OCI-LY1 (cell line): ENCODE measurements at regions not wholly inside any gene's neighbourhood (a gene's known extent, or its start where the extent isn't known, plus 50 kb on each side); places are given as distances from the start of the nearest gene placed in this dataset.
A peak's percentile ranks its signal among the peaks of the same experiment; 100 is the strongest.

Source experiments
- H2AFZ ChIP-seq: fragments of 200-600 bp; sonication (generic), shearing (Covaris generic); 2 replicates; pipeline ENCODE4 v1.6.0; 2014; ENCODE audit warnings: antibody characterized with exemption, mild to moderate bottlenecking, low read length
- H3F3A ChIP-seq: fragments of 200-600 bp; sonication (generic), shearing (Covaris generic); 2 replicates; pipeline ENCODE4 v1.6.0; 2014; ENCODE audit warnings: mild to moderate bottlenecking, antibody characterized with exemption, low read length, moderate library complexity; ENCODE audit not compliant: insufficient read depth
- H3K27ac ChIP-seq: fragments of 200-600 bp; sonication (generic); 2 replicates; pipeline ENCODE4 v1.5.1; 2014; ENCODE audit warnings: low read length, mixed run types, mild to moderate bottlenecking, low read depth; ENCODE audit not compliant: poor library complexity, severe bottlenecking
- H3K27me3 ChIP-seq: fragments of 200-600 bp; sonication (generic); 2 replicates; pipeline ENCODE4 v1.6.0; 2014; ENCODE audit warnings: antibody characterized with exemption, mild to moderate bottlenecking, low read length, moderate library complexity; ENCODE audit not compliant: insufficient read depth
- H3K36me3 ChIP-seq: fragments of 200-600 bp; sonication (generic); 2 replicates; pipeline ENCODE4 v1.6.1; 2014; ENCODE audit warnings: mild to moderate bottlenecking, antibody characterized with exemption, low read length, moderate library complexity, mixed read lengths; ENCODE audit not compliant: insufficient read depth
- H3K4me1 ChIP-seq: fragments of 200-600 bp; sonication (generic); 2 replicates; pipeline ENCODE4 v1.5.1; 2014; ENCODE audit warnings: mild to moderate bottlenecking, low read length, moderate library complexity; ENCODE audit not compliant: insufficient read depth, severe bottlenecking
- H3K4me2 ChIP-seq: fragments of 200-600 bp; sonication (generic), shearing (Covaris generic); 2 replicates; pipeline ENCODE4 v1.6.1; 2014; ENCODE audit warnings: low read length
- H3K4me3 ChIP-seq: fragments of 200-600 bp; sonication (generic); 2 replicates; pipeline ENCODE4 v1.5.1; 2014; ENCODE audit warnings: low read length, low read depth, mild to moderate bottlenecking, mixed read lengths; ENCODE audit not compliant: poor library complexity, severe bottlenecking
- H3K79me2 ChIP-seq: fragments of 200-600 bp; shearing (Covaris generic); 2 replicates; pipeline ENCODE4 v1.6.1; 2016; ENCODE audit warnings: mixed run types, low read length, mixed read lengths; ENCODE audit not compliant: insufficient read depth
- H3K9ac ChIP-seq: fragments of 200-600 bp; sonication (generic), shearing (Covaris generic); 2 replicates; pipeline ENCODE4 v1.6.1; 2014; ENCODE audit warnings: mild to moderate bottlenecking, low read length, mixed read lengths
- H3K9me2 ChIP-seq: fragments of 200-600 bp; sonication (generic), shearing (Covaris generic); 2 replicates; pipeline ENCODE4 v1.6.1; 2014; ENCODE audit warnings: low read depth, mild to moderate bottlenecking, low read length, mixed read lengths
- H3K9me3 ChIP-seq: fragments of 200-600 bp; shearing (Covaris generic); 2 replicates; pipeline ENCODE4 v1.6.1; 2014; ENCODE audit warnings: low read length, mixed read lengths
- H4K20me1 ChIP-seq: fragments of 200-600 bp; sonication (generic), shearing (Covaris generic); 2 replicates; pipeline ENCODE4 v1.6.0; 2016; ENCODE audit warnings: mild to moderate bottlenecking, low read length; ENCODE audit not compliant: insufficient read depth
- EZH2 ChIP-seq: fragments of 200-600 bp; sonication (generic), shearing (Covaris generic); IDR thresholded peaks from 2 replicates; pipeline ENCODE4 v1.8.0; 2017; ENCODE audit warnings: borderline replicate concordance, mixed run types, mild to moderate bottlenecking, antibody characterized with exemption, low read length, moderate library complexity, mixed read lengths
- TF ChIP-seq, protein P1 (sequence below): fragments of 200-600 bp; sonication (generic), shearing (Covaris generic); IDR thresholded peaks from 2 replicates; pipeline ENCODE4 v1.5.1; 2017; ENCODE audit warnings: mild to moderate bottlenecking, antibody characterized with exemption, low read length, moderate library complexity, mixed read lengths

DNA sequence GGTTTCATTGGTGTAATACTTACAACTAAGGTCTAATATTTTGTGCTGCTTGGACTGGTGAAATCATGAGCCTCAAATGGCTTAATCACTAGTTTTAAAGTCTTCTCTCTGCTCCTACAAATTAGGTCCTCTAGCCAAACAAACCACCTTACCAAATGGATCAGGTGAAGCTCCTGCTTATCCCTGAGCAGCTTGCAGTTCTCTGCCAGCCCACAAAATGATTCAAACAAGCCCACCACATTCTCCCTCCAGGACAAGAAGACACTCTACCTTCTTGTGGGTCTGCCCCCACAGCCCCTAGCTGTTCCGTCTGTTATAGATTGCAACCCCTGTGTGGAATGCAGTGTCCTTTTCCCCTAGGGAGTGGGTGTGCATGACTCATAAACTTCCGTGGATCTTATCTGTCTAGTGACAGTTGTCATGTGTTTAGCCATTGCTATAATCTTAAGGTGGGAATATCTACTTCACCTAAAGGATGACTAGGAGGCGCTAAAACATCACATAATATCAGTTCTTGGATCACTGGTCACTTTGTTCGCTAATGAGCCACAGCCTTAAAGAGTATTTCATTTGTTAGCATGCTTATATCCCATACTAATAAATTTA is 940.5 kb upstream of the MANEA start:
- TF ChIP-seq EZH2: no peak
- TF ChIP-seq, protein P1, sequence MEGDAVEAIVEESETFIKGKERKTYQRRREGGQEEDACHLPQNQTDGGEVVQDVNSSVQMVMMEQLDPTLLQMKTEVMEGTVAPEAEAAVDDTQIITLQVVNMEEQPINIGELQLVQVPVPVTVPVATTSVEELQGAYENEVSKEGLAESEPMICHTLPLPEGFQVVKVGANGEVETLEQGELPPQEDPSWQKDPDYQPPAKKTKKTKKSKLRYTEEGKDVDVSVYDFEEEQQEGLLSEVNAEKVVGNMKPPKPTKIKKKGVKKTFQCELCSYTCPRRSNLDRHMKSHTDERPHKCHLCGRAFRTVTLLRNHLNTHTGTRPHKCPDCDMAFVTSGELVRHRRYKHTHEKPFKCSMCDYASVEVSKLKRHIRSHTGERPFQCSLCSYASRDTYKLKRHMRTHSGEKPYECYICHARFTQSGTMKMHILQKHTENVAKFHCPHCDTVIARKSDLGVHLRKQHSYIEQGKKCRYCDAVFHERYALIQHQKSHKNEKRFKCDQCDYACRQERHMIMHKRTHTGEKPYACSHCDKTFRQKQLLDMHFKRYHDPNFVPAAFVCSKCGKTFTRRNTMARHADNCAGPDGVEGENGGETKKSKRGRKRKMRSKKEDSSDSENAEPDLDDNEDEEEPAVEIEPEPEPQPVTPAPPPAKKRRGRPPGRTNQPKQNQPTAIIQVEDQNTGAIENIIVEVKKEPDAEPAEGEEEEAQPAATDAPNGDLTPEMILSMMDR: peak; percentile 44; the same call in 1 of the 2 replicates

DNA sequence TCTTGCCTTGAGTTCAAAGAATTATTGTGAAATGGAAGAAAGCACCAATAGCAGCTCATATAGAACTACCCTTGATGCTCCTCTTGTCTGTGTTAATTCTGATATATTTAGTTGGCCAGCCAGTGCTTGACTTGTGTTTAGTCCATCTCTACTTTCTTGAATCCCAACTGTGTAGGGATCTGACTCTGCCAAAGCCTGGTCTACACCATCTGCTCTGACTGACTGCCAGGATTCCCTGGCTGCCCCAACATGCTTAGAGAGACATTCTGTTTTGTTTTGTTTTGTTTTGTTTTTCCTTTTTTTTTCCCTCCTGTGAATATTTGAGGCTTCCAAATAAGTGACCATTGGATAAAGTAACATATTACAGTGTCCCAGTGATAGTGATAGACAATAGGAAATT is 953.7 kb upstream of the MANEA start:
- Histone ChIP-seq H3K9me2 (no peaks in the 10 kb centered on the region), H3F3A (no peaks in the 10 kb centered on the region), H3K4me2 (no peak overlapping the region), H2AFZ (no peak overlapping the region), H4K20me1 (no peaks in the 10 kb centered on the region), H3K36me3 (no peaks in the 10 kb centered on the region), H3K4me1 (no peaks in the 10 kb centered on the region), H3K9ac (no peak overlapping the region), H3K4me3 (no peak overlapping the region), H3K27ac (no peak overlapping the region), H3K9me3 (no peaks in the 10 kb centered on the region), H3K79me2 (no peaks in the 10 kb centered on the region), H3K27me3 (no peaks in the 10 kb centered on the region)
- TF ChIP-seq EZH2: no peak
- TF ChIP-seq, protein P1: no peak

More for the DNA sequence above, 940.5 kb upstream of the MANEA start:
- Histone ChIP-seq H3K27ac (no peak overlapping the region), H3K36me3 (no peaks in the 10 kb centered on the region), H4K20me1 (no peaks in the 10 kb centered on the region), H3K79me2 (no peaks in the 10 kb centered on the region), H3K4me2 (no peak overlapping the region), H3K4me1 (no peaks in the 10 kb centered on the region), H3K9me2 (no peaks in the 10 kb centered on the region), H3K4me3 (no peak overlapping the region), H3F3A (no peaks in the 10 kb centered on the region), H2AFZ (no peak overlapping the region), H3K27me3 (no peaks in the 10 kb centered on the region), H3K9ac (no peak overlapping the region), H3K9me3 (no peaks in the 10 kb centered on the region)

DNA sequence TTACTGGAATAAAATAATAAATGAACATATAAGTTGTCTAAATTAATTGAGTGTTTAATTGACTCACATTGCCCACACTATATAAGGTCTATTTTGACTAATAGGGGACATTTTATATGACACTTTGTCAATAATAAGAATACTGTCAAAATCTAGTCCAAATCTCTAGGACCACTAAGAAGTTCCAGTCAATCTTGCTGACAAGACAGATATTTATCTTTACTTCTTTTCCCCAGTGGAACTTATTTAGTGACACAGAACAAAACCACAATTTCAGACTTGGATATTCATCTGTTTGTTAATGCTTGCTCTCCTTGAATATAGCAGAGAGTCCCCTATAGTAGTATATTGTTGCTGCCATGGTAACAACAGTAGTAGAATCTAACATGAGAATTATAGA is 954.6 kb upstream of the MANEA start:
- Histone ChIP-seq H2AFZ (no peak overlapping the region), H3F3A (no peaks in the 10 kb centered on the region), H3K27me3 (no peaks in the 10 kb centered on the region), H3K4me1 (no peaks in the 10 kb centered on the region), H3K9me3 (no peaks in the 10 kb centered on the region), H4K20me1 (no peaks in the 10 kb centered on the region), H3K36me3 (no peaks in the 10 kb centered on the region), H3K4me2 (no peak overlapping the region), H3K27ac (no peak overlapping the region), H3K79me2 (no peaks in the 10 kb centered on the region), H3K9ac (no peak overlapping the region), H3K9me2 (no peaks in the 10 kb centered on the region), H3K4me3 (no peak overlapping the region)
- TF ChIP-seq, protein P1: no peak
- TF ChIP-seq EZH2: no peak
